Panc1 (cell line): ENCODE measurements at regions not wholly inside any gene's neighbourhood (a gene's known extent, or its start where the extent isn't known, plus 50 kb on each side); places are given as distances from the start of the nearest gene placed in this dataset.

Experiments
- ATAC-seq: fragments of 200-7000 bp; cut with Tn5 transposase; 2 replicates; pipeline ENCODE4 v1.9.1; 2020; ENCODE audit warnings: mild to moderate bottlenecking, moderate library complexity
- BruUV-seq: library from RNA; stranded (reverse); fragments of 400-500 nt; replicated peaks from 2 replicates; lab custom pipeline; 2021; lab: Mats Ljungman, UMichigan
- CTCF ChIA-PET: fragments of 300-600 bp; sonication (Branson Sonifier 250); formaldehyde crosslinking; loops from one replicate; lab custom pipeline; 2022; ENCODE audit warnings: antibody characterized with exemption; lab: Charles Lee
- POLR2A ChIA-PET: fragments of 300-600 bp; sonication (Branson Sonifier 250); formaldehyde crosslinking; loops from one replicate; lab custom pipeline; 2022; ENCODE audit warnings: antibody characterized with exemption; lab: Charles Lee
- DNase-seq: peaks from one replicate; pipeline ENCODE4 v3.0.0-alpha.2; 2010; ENCODE audit warnings: low read depth, low spot score
- H3K27ac ChIP-seq: 2 replicates; pipeline ENCODE4 v1.5.1; 2011; ENCODE audit warnings: mild to moderate bottlenecking, low read length, inconsistent platforms
- H3K27me3 ChIP-seq: fragments of 200-500 bp; sonication (Bioruptor generic); 2 replicates; pipeline ENCODE4 v1.6.0; 2014; ENCODE audit warnings: low read length, inconsistent platforms; ENCODE audit not compliant: control insufficient read depth, insufficient read depth
- H3K36me3 ChIP-seq: fragments of 200-500 bp; sonication (Bioruptor generic); 2 replicates; pipeline ENCODE4 v1.5.1; 2014; ENCODE audit warnings: inconsistent platforms, mild to moderate bottlenecking, low read length, moderate library complexity; ENCODE audit not compliant: control insufficient read depth, insufficient read depth
- H3K4me1 ChIP-seq: 2 replicates; pipeline ENCODE4 v1.5.1; 2011; ENCODE audit warnings: inconsistent platforms, mild to moderate bottlenecking, low read length, moderate library complexity; ENCODE audit not compliant: control insufficient read depth, insufficient read depth
- H3K4me3 ChIP-seq, 2 experiments: 2 replicates each; pipeline ENCODE4 v1.5.1; 2011 to 2012; ENCODE audit warnings: low read depth in 2 of 2, low read length in 2 of 2, mild to moderate bottlenecking in 2 of 2, inconsistent platforms in 1 of 2, moderate library complexity in 1 of 2
- H3K9me3 ChIP-seq: fragments of 200-500 bp; sonication (Bioruptor generic); 2 replicates; pipeline ENCODE4 v1.5.1; 2014; ENCODE audit warnings: low read depth, mild to moderate bottlenecking, inconsistent platforms, low read length, moderate library complexity; ENCODE audit not compliant: control insufficient read depth, insufficient read depth
- POLR2AphosphoS5 ChIP-seq: IDR thresholded peaks from 2 replicates; pipeline ENCODE4 v1.6.1; 2012; ENCODE audit warnings: mild to moderate bottlenecking, low read depth, low read length, moderate library complexity
- SIN3A ChIP-seq: IDR thresholded peaks from 2 replicates; pipeline ENCODE4 v1.6.1; 2012; ENCODE audit warnings: low read depth, mild to moderate bottlenecking, low read length, moderate library complexity, borderline replicate concordance; ENCODE audit not compliant: insufficient read depth
- TCF7L2 ChIP-seq: IDR thresholded peaks from 2 replicates; pipeline ENCODE4 v1.6.1; 2011; ENCODE audit warnings: mild to moderate bottlenecking, low read depth, low read length, inconsistent platforms
- in situ Hi-C: cut with HindIII; loops from 2 replicates; pipeline ENCODE4 v1.10.0; 2016; ENCODE audit warnings: low sequenced_read_pairs, low pct_unique_long_range_greater_than_20kb
- intact Hi-C: fragments of 100-400 bp; cut with micrococcal nuclease; formaldehyde crosslinking; loops from one replicate; pipeline ENCODE4 v1.10.0; 2022; ENCODE audit not compliant: unreplicated experiment
- TF ChIP-seq, protein P1 (sequence below): fragments of 450-650 bp; IDR thresholded peaks from 2 replicates; pipeline ENCODE4 v1.5.1; 2017; ENCODE audit warnings: mild to moderate bottlenecking
- TF ChIP-seq, protein P2 (sequence below), 2 experiments: IDR thresholded peaks; 2 replicates each; pipeline ENCODE4 v1.6.1; 2011 to 2012; ENCODE audit warnings: low read depth in 2 of 2, control low read depth in 1 of 2, low read length in 1 of 2, mild to moderate bottlenecking in 1 of 2, moderate library complexity in 1 of 2; ENCODE audit not compliant: insufficient read depth in 1 of 2

DNA sequence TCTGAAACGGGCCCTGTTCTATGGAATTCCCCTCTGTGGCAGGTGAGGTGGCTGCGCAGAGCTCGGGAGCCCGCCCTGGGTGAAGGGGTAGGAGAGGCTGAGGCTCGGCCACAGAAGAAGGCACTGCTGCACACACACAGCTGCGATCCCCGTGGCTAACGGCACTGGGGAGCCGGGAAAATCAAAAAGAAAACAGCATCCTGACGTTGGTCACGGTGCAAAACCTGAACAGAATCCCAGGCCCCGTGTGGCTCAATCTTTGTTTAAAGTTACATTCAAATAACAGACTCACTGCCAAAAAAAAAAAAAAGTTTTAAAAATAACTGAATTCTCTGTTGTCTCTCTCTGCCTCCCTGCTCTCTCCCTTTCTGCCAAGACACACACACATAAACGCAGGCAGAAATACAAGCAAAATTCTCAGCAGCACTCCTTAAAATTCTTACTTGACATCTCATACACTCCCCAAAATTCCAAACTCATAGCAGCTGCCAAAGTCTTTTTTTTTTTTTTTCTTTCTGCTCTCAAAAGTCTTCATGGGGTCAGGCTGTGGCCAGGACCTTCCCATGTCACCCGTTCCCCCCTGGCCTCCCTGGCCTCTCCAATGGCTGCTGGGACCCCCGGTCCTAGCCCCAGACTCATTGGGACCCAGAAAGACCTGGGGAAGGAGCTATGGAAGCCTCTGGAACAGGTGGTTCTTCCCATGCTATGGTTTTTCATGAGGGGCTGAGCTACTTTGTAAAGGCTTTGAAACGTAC is 248.8 kb downstream of the TTLL2 start:
- intact Hi-C loops: no loop called here
- no peak overlapping the region for H3K4me3 ChIP-seq
- DNase-seq (no peak), ATAC-seq (no peak)
- POLR2A ChIA-PET: no interaction called here
- H3K27ac ChIP-seq: no peak overlapping the region
- BruUV-seq: no TSS peak
- H3K4me1 ChIP-seq: no peaks in the 10 kb centered on the region
- no peaks in the 10 kb centered on the region for H3K27me3 ChIP-seq
- CTCF ChIA-PET: no interaction called here
- no peaks in the 10 kb centered on the region for H3K9me3 ChIP-seq
- in situ Hi-C loops: no loop called here
- H3K36me3 ChIP-seq: no peaks in the 10 kb centered on the region
- TF ChIP-seq SIN3A (no peak), TCF7L2 (no peak), POLR2AphosphoS5 (no peak)
- TF ChIP-seq, protein P1, sequence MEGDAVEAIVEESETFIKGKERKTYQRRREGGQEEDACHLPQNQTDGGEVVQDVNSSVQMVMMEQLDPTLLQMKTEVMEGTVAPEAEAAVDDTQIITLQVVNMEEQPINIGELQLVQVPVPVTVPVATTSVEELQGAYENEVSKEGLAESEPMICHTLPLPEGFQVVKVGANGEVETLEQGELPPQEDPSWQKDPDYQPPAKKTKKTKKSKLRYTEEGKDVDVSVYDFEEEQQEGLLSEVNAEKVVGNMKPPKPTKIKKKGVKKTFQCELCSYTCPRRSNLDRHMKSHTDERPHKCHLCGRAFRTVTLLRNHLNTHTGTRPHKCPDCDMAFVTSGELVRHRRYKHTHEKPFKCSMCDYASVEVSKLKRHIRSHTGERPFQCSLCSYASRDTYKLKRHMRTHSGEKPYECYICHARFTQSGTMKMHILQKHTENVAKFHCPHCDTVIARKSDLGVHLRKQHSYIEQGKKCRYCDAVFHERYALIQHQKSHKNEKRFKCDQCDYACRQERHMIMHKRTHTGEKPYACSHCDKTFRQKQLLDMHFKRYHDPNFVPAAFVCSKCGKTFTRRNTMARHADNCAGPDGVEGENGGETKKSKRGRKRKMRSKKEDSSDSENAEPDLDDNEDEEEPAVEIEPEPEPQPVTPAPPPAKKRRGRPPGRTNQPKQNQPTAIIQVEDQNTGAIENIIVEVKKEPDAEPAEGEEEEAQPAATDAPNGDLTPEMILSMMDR: no peak
- TF ChIP-seq, protein P2, sequence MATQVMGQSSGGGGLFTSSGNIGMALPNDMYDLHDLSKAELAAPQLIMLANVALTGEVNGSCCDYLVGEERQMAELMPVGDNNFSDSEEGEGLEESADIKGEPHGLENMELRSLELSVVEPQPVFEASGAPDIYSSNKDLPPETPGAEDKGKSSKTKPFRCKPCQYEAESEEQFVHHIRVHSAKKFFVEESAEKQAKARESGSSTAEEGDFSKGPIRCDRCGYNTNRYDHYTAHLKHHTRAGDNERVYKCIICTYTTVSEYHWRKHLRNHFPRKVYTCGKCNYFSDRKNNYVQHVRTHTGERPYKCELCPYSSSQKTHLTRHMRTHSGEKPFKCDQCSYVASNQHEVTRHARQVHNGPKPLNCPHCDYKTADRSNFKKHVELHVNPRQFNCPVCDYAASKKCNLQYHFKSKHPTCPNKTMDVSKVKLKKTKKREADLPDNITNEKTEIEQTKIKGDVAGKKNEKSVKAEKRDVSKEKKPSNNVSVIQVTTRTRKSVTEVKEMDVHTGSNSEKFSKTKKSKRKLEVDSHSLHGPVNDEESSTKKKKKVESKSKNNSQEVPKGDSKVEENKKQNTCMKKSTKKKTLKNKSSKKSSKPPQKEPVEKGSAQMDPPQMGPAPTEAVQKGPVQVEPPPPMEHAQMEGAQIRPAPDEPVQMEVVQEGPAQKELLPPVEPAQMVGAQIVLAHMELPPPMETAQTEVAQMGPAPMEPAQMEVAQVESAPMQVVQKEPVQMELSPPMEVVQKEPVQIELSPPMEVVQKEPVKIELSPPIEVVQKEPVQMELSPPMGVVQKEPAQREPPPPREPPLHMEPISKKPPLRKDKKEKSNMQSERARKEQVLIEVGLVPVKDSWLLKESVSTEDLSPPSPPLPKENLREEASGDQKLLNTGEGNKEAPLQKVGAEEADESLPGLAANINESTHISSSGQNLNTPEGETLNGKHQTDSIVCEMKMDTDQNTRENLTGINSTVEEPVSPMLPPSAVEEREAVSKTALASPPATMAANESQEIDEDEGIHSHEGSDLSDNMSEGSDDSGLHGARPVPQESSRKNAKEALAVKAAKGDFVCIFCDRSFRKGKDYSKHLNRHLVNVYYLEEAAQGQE (IDR thresholded peaks at IDR 0.05; ENCODE audit: insufficient read depth in 1 of 2, low read depth in 2 of 2, low read length in 1 of 2): no peak

DNA sequence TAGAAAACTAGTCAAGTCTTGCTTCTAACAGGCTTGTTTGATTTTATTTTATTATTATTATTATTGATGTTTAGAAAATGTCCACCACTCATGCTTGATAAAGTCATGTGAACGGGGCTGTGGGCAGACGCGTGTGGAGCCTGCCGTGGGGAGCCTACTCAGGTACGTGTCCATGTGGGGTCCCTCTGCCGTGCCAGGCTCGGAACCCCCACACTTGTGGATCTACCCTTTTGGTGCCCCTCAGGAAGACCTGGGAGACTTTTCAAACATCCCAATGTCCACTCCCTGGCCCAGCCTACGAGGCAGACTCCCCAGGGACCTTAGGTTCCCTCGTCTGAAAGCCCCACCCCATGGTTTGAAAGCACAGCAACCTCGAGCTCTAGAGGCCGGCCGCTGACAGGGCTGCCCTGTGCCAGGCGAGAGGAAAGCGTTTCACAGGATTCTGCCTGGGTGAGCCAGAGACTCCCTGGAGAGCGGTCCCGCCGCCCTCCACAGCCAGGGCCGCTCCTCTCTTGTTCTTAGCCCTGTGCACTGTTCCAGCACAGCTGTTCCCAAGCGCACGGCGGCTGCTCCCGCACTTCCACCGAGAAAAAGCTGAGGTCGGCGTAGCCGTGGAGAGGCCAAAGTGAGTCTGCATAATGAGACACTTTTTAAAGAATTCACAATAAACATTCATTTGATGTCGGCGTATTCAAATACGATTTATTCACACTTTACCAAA is 249.7 kb downstream of the TTLL2 start:
- no peak for DNase-seq
- H3K4me1 ChIP-seq: no peaks in the 10 kb centered on the region
- intact Hi-C loops (no loop called here), in situ Hi-C loops (no loop called here)
- no peak overlapping the region for H3K27ac ChIP-seq
- H3K27me3 ChIP-seq: no peaks in the 10 kb centered on the region
- TF ChIP-seq SIN3A (no peak), TCF7L2 (no peak)
- ChIA-PET POLR2A (no interaction called here), CTCF (no interaction called here)
- no peak for ATAC-seq
- H3K36me3 ChIP-seq: no peaks in the 10 kb centered on the region
- no peaks in the 10 kb centered on the region for H3K9me3 ChIP-seq
- no TSS peak for BruUV-seq
- no peak overlapping the region for H3K4me3 ChIP-seq
